ENCODE measurements at regions not wholly inside any gene's neighbourhood (a gene's known extent, or its start where the extent isn't known, plus 50 kb on each side); places are given as distances from the start of the nearest gene placed in this dataset.
"Not testable (repeated sequence)": the region's sequence is repeated elsewhere in the genome, so short reads cannot be mapped to it uniquely, and the experiment has no call there.

- DNase-seq = no peak
Measured at GRCh38 chr7:84941936-84942335, 244.9 kb downstream of the SEMA3D start.

DNA sequence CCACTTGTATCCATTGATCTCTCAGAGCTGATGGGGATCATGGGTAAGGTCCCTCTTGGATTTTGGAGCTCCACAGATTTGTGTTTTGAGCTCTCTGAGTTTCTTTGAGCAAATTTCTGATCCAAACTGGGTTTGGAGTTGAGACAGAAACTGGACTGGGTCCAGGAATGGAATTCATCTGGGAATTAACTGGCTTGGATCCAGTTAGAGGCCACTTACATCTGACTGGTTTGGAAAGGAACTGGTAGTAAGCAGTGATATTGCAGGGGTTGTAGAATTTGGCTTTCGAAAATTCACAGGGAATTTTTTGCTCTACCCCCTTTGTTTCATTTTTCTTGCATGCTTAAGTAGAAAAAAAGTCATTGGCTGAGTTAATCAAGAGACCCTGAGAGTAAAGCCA is 245.6 kb downstream of the SEMA3D start:
- no peak for DNase-seq

- DNase-seq = no peak
Measured at GRCh38 chr7:84939888-84940287, 247.0 kb downstream of the SEMA3D start.

GRCh38 chr7:84939442-84939841 is 247.4 kb downstream of the SEMA3D start:
- no peak for DNase-seq

DNA sequence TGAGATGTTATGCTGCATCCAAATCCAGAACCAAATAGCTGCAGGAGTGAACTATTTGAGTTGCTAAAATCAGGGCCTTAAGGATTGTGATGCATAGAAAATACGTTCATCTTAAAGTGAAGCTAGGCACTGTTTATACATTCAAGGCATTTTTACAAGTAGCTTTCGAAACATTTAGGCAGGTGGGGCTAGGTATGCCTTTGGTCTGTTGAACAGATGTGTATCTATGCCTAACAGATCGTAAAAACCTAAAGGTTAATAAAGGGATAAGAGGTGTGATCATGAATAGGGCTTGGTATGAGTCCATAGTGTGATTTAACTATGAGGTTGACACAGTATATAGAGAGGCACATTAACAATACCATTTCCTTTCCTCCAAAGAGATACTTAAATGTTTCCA is 262.5 kb downstream of the SEMA3D start:
- DNase-seq = no peak

- no peak for DNase-seq
Measured at GRCh38 chr7:84923348-84923747, 263.5 kb downstream of the SEMA3D start.

DNA sequence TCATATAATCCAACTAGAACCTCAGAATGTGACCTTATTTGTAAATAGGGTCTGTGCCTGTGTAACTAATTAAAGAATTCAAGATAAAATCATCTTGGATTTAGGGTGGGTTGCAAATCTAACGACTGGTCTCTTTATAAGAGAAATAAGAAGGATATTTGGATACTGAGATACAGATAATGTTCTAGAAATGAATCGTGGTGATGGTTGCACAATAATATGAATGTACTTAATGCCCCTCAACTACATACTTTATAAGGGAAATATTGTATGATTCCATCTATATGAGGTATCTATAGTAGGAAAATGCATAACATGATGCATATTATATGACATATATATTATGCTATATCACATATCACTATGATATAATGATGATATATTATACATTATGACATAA is 265.7 kb downstream of the SEMA3D start:
- no peak for DNase-seq

DNA sequence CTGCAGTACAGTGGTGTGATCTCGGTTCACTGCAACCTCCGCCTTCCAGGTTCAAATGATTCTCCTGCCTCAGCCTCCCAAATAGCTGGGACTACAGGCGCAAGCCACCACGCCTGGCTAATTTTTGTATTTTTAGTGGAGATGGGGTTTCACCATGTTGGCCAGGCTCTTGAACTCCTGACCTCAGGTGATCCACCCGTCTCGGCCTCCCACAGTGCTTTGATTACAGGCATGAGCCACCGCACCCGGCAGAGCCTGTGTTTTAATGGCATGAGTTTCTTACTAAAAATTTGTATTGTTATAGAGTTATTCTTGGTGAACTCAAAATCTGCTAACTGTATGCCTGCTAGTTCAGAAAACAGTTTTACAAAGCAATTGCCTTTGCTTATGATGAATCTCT is 269.9 kb downstream of the SEMA3D start:
- DNase-seq = not testable (repeated sequence)

- no peak for DNase-seq
Measured at GRCh38 chr7:84916161-84916560, 270.7 kb downstream of the SEMA3D start.

DNA sequence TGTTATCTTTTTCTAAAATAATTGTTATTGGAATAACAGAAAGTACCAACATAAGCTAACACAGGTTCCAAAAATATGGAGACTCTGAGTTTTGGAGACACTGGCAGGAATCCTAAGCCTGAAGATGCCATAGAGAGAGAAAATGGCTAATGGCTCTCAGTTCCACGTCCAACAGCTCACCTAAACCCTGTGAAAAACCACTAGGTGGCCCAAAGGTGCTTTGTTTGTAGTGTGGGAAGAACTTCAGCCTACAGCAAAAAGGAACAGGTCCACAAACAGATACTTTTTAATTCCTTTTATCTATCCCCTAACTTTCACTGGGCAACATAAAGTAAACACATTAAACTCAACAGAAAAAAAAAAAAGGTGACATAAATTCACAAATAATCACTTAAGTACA is 272.3 kb downstream of the SEMA3D start:
- no peak for DNase-seq

DNA sequence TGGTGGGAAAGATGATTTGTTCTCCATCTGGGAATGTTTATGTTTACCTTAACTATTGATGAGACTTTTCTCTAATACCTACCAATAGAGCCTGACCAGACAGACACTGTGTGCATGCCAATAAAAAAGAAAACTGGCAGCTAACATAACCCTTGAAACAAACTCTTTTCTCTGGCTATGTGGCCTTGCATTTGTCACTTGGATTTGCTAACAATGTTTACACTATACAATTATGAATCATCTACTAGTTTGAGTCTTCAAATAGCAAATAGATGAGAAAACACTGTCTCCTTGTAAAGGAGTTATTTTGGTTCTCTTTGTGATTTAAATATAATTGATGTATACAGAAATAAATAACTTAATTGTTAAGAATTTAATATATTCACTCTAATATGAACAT is 273.1 kb downstream of the SEMA3D start:
- DNase-seq = no peak

GRCh38 chr7:84912993-84913635 is 273.7 kb downstream of the SEMA3D start:
- DNase-seq = no peak

DNA sequence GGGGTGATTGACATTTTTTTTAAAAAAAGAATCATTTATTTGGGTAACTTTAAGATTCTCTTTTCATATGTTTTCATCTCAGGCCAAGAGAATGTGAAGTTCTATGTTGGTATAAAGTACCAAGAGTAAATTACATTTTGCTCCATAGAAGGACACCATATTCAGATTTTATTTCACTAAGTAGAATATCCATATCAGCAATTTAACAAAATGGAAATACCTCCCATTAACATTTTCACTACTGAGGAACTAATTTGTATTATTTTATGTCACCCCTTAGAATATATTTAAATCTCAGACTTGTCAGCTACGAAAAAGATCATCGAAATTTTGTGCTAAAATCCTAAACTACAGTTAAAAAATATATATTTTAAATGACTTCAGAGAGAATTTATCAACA is 274.3 kb downstream of the SEMA3D start:
- no peak for DNase-seq

- DNase-seq = no peak
Measured at GRCh38 chr7:84912018-84912417, 274.8 kb downstream of the SEMA3D start.

DNA sequence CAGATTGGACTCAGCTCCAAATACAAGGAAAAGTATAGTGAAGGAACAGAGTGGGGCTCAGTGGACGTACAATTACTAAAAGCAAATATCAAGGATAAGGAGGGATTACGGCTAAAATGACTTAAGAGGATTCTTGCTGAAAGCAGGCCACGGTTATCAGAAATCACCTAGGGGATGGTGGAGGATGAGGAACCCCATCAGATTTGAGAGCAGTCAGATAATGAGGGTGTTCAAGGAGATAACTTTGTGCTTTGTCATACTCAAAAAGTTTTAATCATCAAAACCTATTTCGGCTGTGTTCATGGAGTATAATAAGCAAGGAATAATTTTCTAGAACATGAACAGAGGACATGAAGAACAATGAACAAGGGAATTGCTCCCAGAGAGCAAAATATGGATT is 275.8 kb downstream of the SEMA3D start:
- no peak for DNase-seq

DNA sequence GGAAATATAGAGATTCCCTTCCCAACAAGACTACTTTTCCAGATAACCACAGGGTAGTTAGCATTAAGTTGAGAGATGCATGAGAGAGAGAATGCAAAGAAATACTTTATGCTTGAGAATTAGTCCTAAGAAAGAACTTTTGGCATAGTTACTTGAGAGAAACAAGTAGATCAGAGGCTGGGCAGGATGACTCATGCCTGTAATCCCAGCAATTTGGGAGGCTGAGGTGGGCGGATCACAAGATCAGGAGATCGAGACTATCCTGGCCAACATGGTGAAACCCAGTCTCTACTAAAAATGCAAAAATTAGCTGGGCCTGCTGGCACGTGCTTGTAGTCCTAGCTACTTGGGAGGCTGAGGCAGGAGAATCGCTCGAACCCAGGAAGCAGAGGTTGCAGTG is 276.5 kb downstream of the SEMA3D start:
- not testable (repeated sequence) for DNase-seq

- no peak for DNase-seq
Measured at GRCh38 chr7:84908196-84908793, 278.6 kb downstream of the SEMA3D start.

DNA sequence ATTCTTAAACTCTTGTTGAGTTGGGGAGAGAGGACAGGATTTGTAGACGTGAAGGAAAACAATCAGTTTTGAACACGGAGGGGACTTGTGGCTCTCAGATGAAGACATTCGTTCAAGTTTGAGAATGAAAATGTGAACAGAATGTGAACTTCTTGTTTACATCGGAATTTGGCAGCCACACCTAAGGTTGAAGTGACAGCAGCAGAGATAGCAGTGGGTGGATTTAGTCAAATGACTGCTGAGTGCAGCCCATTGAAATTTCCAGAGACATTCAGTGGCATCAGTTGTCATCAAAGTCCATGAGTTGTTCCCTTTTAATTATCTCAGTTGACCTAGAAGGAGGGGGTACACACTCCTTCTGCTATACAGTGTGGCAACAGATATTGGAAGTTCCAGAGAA is 280.0 kb downstream of the SEMA3D start:
- DNase-seq = no peak

- DNase-seq = no peak
Measured at GRCh38 chr7:84904561-84904960, 282.3 kb downstream of the SEMA3D start.

DNA sequence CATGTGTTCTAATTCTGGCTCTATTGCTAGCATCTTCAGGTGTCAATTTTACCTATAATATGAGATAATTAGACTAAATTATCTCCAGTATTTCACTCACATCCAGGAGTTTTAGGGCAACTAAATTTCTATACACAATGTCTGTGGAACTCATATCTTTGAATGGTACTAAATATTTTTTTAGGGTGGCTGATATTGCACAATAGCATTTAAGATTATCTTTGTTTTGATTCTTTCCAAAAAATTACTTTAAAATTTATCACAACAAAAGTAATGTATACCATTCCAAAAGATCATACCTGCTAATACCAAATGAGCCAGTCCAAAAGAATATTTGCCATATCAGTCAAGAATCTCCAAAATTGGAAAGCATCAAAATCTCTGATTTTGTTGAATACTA is 285.5 kb downstream of the SEMA3D start:
- no peak for DNase-seq

- DNase-seq = no peak
Measured at GRCh38 chr7:84900215-84900614, 286.6 kb downstream of the SEMA3D start.

GRCh38 chr7:84895563-84895962 is 291.3 kb downstream of the SEMA3D start:
- no peak for DNase-seq

DNA sequence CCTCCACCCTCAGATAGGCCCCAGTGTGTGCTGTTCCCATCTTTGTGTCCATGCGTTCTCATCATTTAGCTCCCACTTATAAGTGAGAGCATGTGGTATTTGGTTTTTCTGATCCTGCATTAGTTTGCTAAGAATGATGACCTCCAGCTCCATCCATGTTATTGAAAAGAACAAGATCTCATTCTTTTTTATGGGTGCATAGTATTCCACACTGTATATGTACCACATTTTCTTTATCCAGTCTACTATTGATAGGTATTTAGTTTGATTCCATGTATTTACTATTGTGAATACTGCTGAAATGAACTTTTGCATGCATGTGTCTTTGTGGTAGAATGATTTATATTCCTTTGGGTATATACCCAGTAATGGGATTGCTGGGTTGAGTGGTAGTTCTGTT is 303.3 kb downstream of the SEMA3D start:
- DNase-seq = not testable (repeated sequence)

GRCh38 chr7:84880326-84880997 is 306.4 kb downstream of the SEMA3D start:
- DNase-seq = not testable (repeated sequence)

Measured in NCI-H1105 (cell line).